Testis (tissue), 2 donors: ENCODE measurements at regions not wholly inside any gene's neighbourhood (a gene's known extent, or its start where the extent isn't known, plus 50 kb on each side); places are given as distances from the start of the nearest gene placed in this dataset.

Experiments
- CTCF ChIP-seq, 3 experiments: fragments of 450-650 bp in 2 of 3; fragments of 200-600 bp in 1 of 3; sonication (generic) in 1 of 3; IDR thresholded peaks; one replicate each; pipeline ENCODE4 v1.5.1; 2016 to 2019; ENCODE audit warnings: antibody characterized with exemption in 3 of 3, mild to moderate bottlenecking in 2 of 3, moderate library complexity in 1 of 3
- POLR2A ChIP-seq: fragments of 450-650 bp; IDR thresholded peaks from one replicate; pipeline ENCODE4 v1.6.1; 2017; ENCODE audit warnings: antibody characterized with exemption, mild to moderate bottlenecking, moderate library complexity

- no peak for TF ChIP-seq CTCF (IDR thresholded peaks at IDR 0.05)
- no peak for TF ChIP-seq POLR2A
Observed at GRCh38 chr3:110816008-110816407, 255.6 kb upstream of the NECTIN3 start.
